Osteocyte (in vitro differentiated cells): ENCODE measurements at regions not wholly inside any gene's neighbourhood (a gene's known extent, or its start where the extent isn't known, plus 50 kb on each side); places are given as distances from the start of the nearest gene placed in this dataset.
A peak's percentile ranks its signal among the peaks of the same experiment; 100 is the strongest.

Source experiments
- DNase-seq: peaks from one replicate; pipeline ENCODE4 v3.0.0; 2021; ENCODE audit warnings: mixed read lengths; ENCODE audit not compliant: unreplicated experiment; ENCODE audit errors: extremely low spot score
- H3K27ac Mint-ChIP-seq: one replicate; pipeline ENCODE4 v1.8.0; 2021; ENCODE audit warnings: mild to moderate bottlenecking, mixed read lengths; ENCODE audit not compliant: unreplicated experiment
- H3K27me3 Mint-ChIP-seq: one replicate; pipeline ENCODE4 v1.8.0; 2021; ENCODE audit warnings: mixed read lengths; ENCODE audit not compliant: unreplicated experiment
- H3K36me3 Mint-ChIP-seq: one replicate; pipeline ENCODE4 v1.8.0; 2021; ENCODE audit warnings: mixed read lengths; ENCODE audit not compliant: unreplicated experiment
- H3K4me1 Mint-ChIP-seq: one replicate; pipeline ENCODE4 v1.8.0; 2021; ENCODE audit warnings: mixed read lengths; ENCODE audit not compliant: unreplicated experiment
- H3K4me3 Mint-ChIP-seq: one replicate; pipeline ENCODE4 v1.8.0; 2021; ENCODE audit warnings: mild to moderate bottlenecking, moderate library complexity, mixed read lengths; ENCODE audit not compliant: unreplicated experiment
- H3K9me3 Mint-ChIP-seq: one replicate; pipeline ENCODE4 v1.8.0; 2021; ENCODE audit warnings: mixed read lengths; ENCODE audit not compliant: unreplicated experiment
- CTCF ChIP-seq: fragments of 200-600 bp; sonication (generic); IDR thresholded peaks from 2 replicates; pipeline ENCODE4 v1.5.0; 2021; ENCODE audit warnings: antibody characterized with exemption, mild to moderate bottlenecking, moderate library complexity

- Mint-ChIP-seq H3K4me1 (peaks cover 18% of the 10 kb centered on the region), H3K27ac (peak overlapping the region; percentile 75), H3K27me3 (peaks cover 23% of the 10 kb centered on the region), H3K9me3 (no peaks in the 10 kb centered on the region), H3K36me3 (no peaks in the 10 kb centered on the region), H3K4me3 (no peak overlapping the region)
- peak; percentile 42 for TF ChIP-seq CTCF
- peak; percentile 87 for DNase-seq
Observed at GRCh38 chr20:57947421-57948179, 237.8 kb upstream of the PMEPA1 start.

GRCh38 chr20:57946559-57947315, 236.9 kb upstream of the PMEPA1 start:
- Mint-ChIP-seq H3K9me3 (no peaks in the 10 kb centered on the region), H3K27ac (peak overlapping the region; percentile 75), H3K4me1 (peaks cover 22% of the 10 kb centered on the region), H3K36me3 (no peaks in the 10 kb centered on the region), H3K4me3 (no peak overlapping the region), H3K27me3 (peaks cover 19% of the 10 kb centered on the region)
- no peak for DNase-seq
- TF ChIP-seq CTCF, result no peak

GRCh38 chr20:57944988-57945387, 235.2 kb upstream of the PMEPA1 start:
- peaks cover 29% of the 10 kb centered on the region for H3K4me1 Mint-ChIP-seq
- no peak for DNase-seq
- peaks cover 27% of the 10 kb centered on the region for H3K27me3 Mint-ChIP-seq

GRCh38 chr20:57943950-57944349, 234.1 kb upstream of the PMEPA1 start:
- Mint-ChIP-seq H3K4me1 (peaks cover 32% of the 10 kb centered on the region), H3K27ac (no peak overlapping the region), H3K36me3 (no peaks in the 10 kb centered on the region), H3K9me3 (no peaks in the 10 kb centered on the region), H3K4me3 (no peak overlapping the region), H3K27me3 (peaks cover 33% of the 10 kb centered on the region)
- no peak for DNase-seq
- TF ChIP-seq CTCF, result no peak

More at GRCh38 chr20:57944988-57945387, 235.2 kb upstream of the PMEPA1 start:
- H3K27ac Mint-ChIP-seq, result no peak overlapping the region
- TF ChIP-seq CTCF, result no peak
- H3K9me3 Mint-ChIP-seq, result no peaks in the 10 kb centered on the region
- no peaks in the 10 kb centered on the region for H3K36me3 Mint-ChIP-seq
- H3K4me3 Mint-ChIP-seq, result no peak overlapping the region

GRCh38 chr20:57943291-57943690, 233.5 kb upstream of the PMEPA1 start:
- Mint-ChIP-seq H3K27me3 (peaks cover 33% of the 10 kb centered on the region), H3K4me1 (peaks cover 34% of the 10 kb centered on the region), H3K4me3 (no peak overlapping the region), H3K9me3 (no peaks in the 10 kb centered on the region), H3K27ac (no peak overlapping the region), H3K36me3 (no peaks in the 10 kb centered on the region)
- DNase-seq, result no peak
- no peak for TF ChIP-seq CTCF
